8988T (cell line): ENCODE measurements at regions not wholly inside any gene's neighbourhood (a gene's known extent, or its start where the extent isn't known, plus 50 kb on each side); places are given as distances from the start of the nearest gene placed in this dataset.

Experiments used
- DNase-seq: peaks from one replicate; pipeline ENCODE4 v3.0.0; 2011

GRCh38 chr1:105684714-105685113, 1371.8 kb upstream of the PRMT6 start:
- DNase-seq: no peak

- DNase-seq: no peak
Measured at GRCh38 chr1:105686026-105686425, 1370.4 kb upstream of the PRMT6 start.

- DNase-seq: no peak
Measured at GRCh38 chr1:105686874-105687690, 1369.4 kb upstream of the PRMT6 start.

GRCh38 chr1:105700723-105701122, 1355.8 kb upstream of the PRMT6 start:
- no peak for DNase-seq

- no peak for DNase-seq
Measured at GRCh38 chr1:105724286-105724685, 1332.2 kb upstream of the PRMT6 start.

- no peak for DNase-seq
Measured at GRCh38 chr1:105730701-105731100, 1325.8 kb upstream of the PRMT6 start.

- DNase-seq: no peak
Measured at GRCh38 chr1:105736349-105736748, 1320.1 kb upstream of the PRMT6 start.

GRCh38 chr1:105779727-105780126, 1276.7 kb upstream of the PRMT6 start:
- DNase-seq: no peak

GRCh38 chr1:105785021-105785420, 1271.5 kb upstream of the PRMT6 start:
- no peak for DNase-seq

GRCh38 chr1:105793536-105794146, 1262.8 kb upstream of the PRMT6 start:
- no peak for DNase-seq

GRCh38 chr1:105795741-105796140, 1260.7 kb upstream of the PRMT6 start:
- DNase-seq: no peak

GRCh38 chr1:105830571-105831146, 1225.8 kb upstream of the PRMT6 start:
- DNase-seq: no peak

GRCh38 chr1:105838071-105838470, 1218.4 kb upstream of the PRMT6 start:
- no peak for DNase-seq

GRCh38 chr1:105865546-105865945, 1190.9 kb upstream of the PRMT6 start:
- no peak for DNase-seq

- DNase-seq: no peak
Measured at GRCh38 chr1:105872817-105873216, 1183.7 kb upstream of the PRMT6 start.

- DNase-seq: no peak
Measured at GRCh38 chr1:105874621-105875020, 1181.9 kb upstream of the PRMT6 start.

GRCh38 chr1:105886309-105886708, 1170.2 kb upstream of the PRMT6 start:
- DNase-seq: no peak

GRCh38 chr1:105891308-105891707, 1165.2 kb upstream of the PRMT6 start:
- no peak for DNase-seq

- DNase-seq: no peak
Measured at GRCh38 chr1:105894006-105894405, 1162.5 kb upstream of the PRMT6 start.

- no peak for DNase-seq
Measured at GRCh38 chr1:105909811-105910210, 1146.7 kb upstream of the PRMT6 start.

GRCh38 chr1:105914403-105914802, 1142.1 kb upstream of the PRMT6 start:
- DNase-seq: no peak

GRCh38 chr1:105934806-105935205, 1121.7 kb upstream of the PRMT6 start:
- DNase-seq: no peak

- no peak for DNase-seq
Measured at GRCh38 chr1:105964879-105965278, 1091.6 kb upstream of the PRMT6 start.

GRCh38 chr1:105997516-105997915, 1059.0 kb upstream of the PRMT6 start:
- DNase-seq: no peak
